PC-3 (cell line): ENCODE measurements at regions not wholly inside any gene's neighbourhood (a gene's known extent, or its start where the extent isn't known, plus 50 kb on each side); places are given as distances from the start of the nearest gene placed in this dataset.
"Not testable (repeated sequence)": the region's sequence is repeated elsewhere in the genome, so short reads cannot be mapped to it uniquely, and the experiment has no call there.

Experiments used
- ATAC-seq: fragments of 200-7000 bp; cut with Tn5 transposase; 2 replicates; pipeline ENCODE4 v1.9.1; 2020; ENCODE audit warnings: mild to moderate bottlenecking, moderate library complexity
- BruUV-seq: library from RNA; stranded (reverse); fragments of 400-500 nt; replicated peaks from 2 replicates; lab custom pipeline; 2021; lab: Mats Ljungman, UMichigan
- CTCF ChIA-PET: fragments of 300-600 bp; sonication (Branson Sonifier 250); formaldehyde crosslinking; loops from one replicate; lab custom pipeline; 2022; ENCODE audit warnings: antibody characterized with exemption; lab: Charles Lee
- POLR2A ChIA-PET: fragments of 300-600 bp; sonication (Branson Sonifier 250); formaldehyde crosslinking; loops from one replicate; lab custom pipeline; 2022; ENCODE audit warnings: antibody characterized with exemption; ENCODE audit not compliant: unreplicated experiment; lab: Charles Lee
- DNase-seq: peaks from one replicate; pipeline ENCODE4 v3.0.0-alpha.2; 2015
- H2AFZ ChIP-seq: fragments of 300-600 bp; sonication (generic); 2 replicates; pipeline ENCODE4 v1.6.0; 2016; ENCODE audit warnings: antibody characterized with exemption, low read length
- H3F3A ChIP-seq: fragments of 300-600 bp; sonication (generic); one replicate; pipeline ENCODE4 v1.6.0; 2017; ENCODE audit warnings: antibody characterized with exemption, low read length, control low read depth, mild to moderate bottlenecking; ENCODE audit not compliant: unreplicated experiment
- H3K27ac ChIP-seq: fragments of 300-600 bp; sonication (generic); 2 replicates; pipeline ENCODE4 v1.5.1; 2016; ENCODE audit warnings: mild to moderate bottlenecking, low read length
- H3K27me3 ChIP-seq: fragments of 300-600 bp; sonication (generic); 2 replicates; pipeline ENCODE4 v1.6.1; 2016; ENCODE audit warnings: low read length, mixed read lengths
- H3K36me3 ChIP-seq: fragments of 300-600 bp; sonication (generic); 2 replicates; pipeline ENCODE4 v1.6.1; 2016; ENCODE audit warnings: low read depth, mixed run types, low read length, mixed read lengths
- H3K4me1 ChIP-seq: fragments of 300-600 bp; sonication (generic); 2 replicates; pipeline ENCODE4 v1.5.1; 2016; ENCODE audit warnings: low read length; ENCODE audit not compliant: insufficient read depth
- H3K4me2 ChIP-seq: fragments of 300-600 bp; sonication (generic); 2 replicates; pipeline ENCODE4 v1.6.0; 2016; ENCODE audit warnings: low read length
- H3K4me3 ChIP-seq: fragments of 300-600 bp; sonication (generic); 2 replicates; pipeline ENCODE4 v1.5.1; 2016; ENCODE audit warnings: mild to moderate bottlenecking, low read length, mixed read lengths
- H3K79me2 ChIP-seq: fragments of 300-600 bp; sonication (generic); 2 replicates; pipeline ENCODE4 v1.6.1; 2017; ENCODE audit warnings: low read length, mixed read lengths
- H3K9ac ChIP-seq: fragments of 300-600 bp; sonication (generic); 2 replicates; pipeline ENCODE4 v1.6.0; 2016; ENCODE audit warnings: mild to moderate bottlenecking, low read length
- H3K9me2 ChIP-seq: fragments of 300-600 bp; sonication (generic); replicated peaks from 2 replicates; pipeline ENCODE4 v1.6.1; 2016; ENCODE audit warnings: mixed run types, low read length, mixed read lengths
- H3K9me3 ChIP-seq: fragments of 300-600 bp; sonication (generic); 2 replicates; pipeline ENCODE4 v1.6.1; 2016; ENCODE audit warnings: low read length, mixed read lengths
- H4K20me1 ChIP-seq: fragments of 300-600 bp; sonication (generic); 2 replicates; pipeline ENCODE4 v1.6.1; 2016; ENCODE audit warnings: low read length, mixed read lengths
- EZH2 ChIP-seq: fragments of 300-600 bp; sonication (generic); IDR thresholded peaks from one replicate; pipeline ENCODE4 v1.6.1; 2017; ENCODE audit warnings: antibody characterized with exemption, mild to moderate bottlenecking, low read length; ENCODE audit not compliant: unreplicated experiment
- EZH2phosphoT487 ChIP-seq: fragments of 300-600 bp; sonication (generic); IDR thresholded peaks from 2 replicates; pipeline ENCODE4 v1.6.1; 2018; ENCODE audit warnings: mild to moderate bottlenecking, antibody characterized with exemption, low read length, borderline replicate concordance
- intact Hi-C: fragments of 100-400 bp; cut with micrococcal nuclease; formaldehyde crosslinking; loops from 2 replicates; pipeline ENCODE4 v1.9.0; 2023
- TF ChIP-seq, protein P1 (sequence below): fragments of 300-600 bp; sonication (generic); conservative IDR thresholded peaks from 2 replicates; pipeline ENCODE4 v1.5.1; 2017; ENCODE audit warnings: antibody characterized with exemption, low read depth, mild to moderate bottlenecking, low read length

DNA sequence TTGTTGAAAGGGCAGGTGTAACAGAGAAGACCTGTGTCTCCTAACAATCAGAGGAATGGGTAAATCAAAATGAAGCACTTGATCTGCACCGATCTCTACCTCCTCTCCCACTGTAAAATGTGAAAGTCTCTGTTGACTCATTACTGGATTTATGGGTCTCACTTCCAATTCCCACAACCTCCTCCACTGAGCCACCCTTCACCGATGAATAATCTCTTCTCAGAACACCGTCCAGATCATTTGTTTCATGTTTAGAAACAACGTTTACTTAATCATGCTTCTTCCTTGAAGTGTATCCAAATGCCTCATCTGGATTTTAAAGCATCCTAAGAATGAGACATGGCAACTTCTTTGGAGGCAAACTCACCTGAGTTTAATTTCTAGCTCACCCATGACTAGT lies 643.6 kb downstream of the ETS1 start:
- no peaks in the 10 kb centered on the region for H4K20me1 ChIP-seq
- POLR2A ChIA-PET, result no interaction called here

DNA sequence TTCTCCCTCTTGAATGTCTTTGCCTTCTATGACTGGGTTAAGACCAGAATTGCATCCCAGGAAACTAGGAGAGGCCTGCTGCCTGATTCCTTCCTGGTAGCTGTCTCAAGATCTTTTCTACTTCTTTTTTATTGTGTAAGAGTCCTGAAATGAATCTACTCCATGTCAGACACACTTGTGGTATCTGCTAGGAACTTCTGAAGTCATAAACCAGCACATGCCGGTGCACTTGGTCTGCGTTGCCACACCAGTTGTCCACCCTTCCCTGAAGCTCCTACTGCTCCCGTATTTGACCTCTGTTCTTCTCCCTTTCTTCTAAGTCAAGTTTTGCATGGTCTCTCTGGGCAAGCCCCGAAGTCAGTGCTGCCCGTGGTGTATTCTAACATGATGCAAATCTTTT lies 644.2 kb downstream of the ETS1 start:
- no TSS peak for BruUV-seq
- H4K20me1 ChIP-seq, result no peaks in the 10 kb centered on the region
- ChIA-PET POLR2A (no interaction called here), CTCF (no interaction called here)
- TF ChIP-seq, protein P1, sequence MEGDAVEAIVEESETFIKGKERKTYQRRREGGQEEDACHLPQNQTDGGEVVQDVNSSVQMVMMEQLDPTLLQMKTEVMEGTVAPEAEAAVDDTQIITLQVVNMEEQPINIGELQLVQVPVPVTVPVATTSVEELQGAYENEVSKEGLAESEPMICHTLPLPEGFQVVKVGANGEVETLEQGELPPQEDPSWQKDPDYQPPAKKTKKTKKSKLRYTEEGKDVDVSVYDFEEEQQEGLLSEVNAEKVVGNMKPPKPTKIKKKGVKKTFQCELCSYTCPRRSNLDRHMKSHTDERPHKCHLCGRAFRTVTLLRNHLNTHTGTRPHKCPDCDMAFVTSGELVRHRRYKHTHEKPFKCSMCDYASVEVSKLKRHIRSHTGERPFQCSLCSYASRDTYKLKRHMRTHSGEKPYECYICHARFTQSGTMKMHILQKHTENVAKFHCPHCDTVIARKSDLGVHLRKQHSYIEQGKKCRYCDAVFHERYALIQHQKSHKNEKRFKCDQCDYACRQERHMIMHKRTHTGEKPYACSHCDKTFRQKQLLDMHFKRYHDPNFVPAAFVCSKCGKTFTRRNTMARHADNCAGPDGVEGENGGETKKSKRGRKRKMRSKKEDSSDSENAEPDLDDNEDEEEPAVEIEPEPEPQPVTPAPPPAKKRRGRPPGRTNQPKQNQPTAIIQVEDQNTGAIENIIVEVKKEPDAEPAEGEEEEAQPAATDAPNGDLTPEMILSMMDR, result no peak
- TF ChIP-seq EZH2, result no peak
- TF ChIP-seq EZH2phosphoT487, result no peak
- peaks cover 79% of the 10 kb centered on the region for H3K27me3 ChIP-seq
- H3K4me1 ChIP-seq, result no peaks in the 10 kb centered on the region
- H3K9ac ChIP-seq, result no peak overlapping the region
- H3K36me3 ChIP-seq, result no peaks in the 10 kb centered on the region
- H3F3A ChIP-seq, result no peaks in the 10 kb centered on the region
- H3K27ac ChIP-seq, result no peak overlapping the region
- no peaks in the 10 kb centered on the region for H3K9me3 ChIP-seq
- no peaks in the 10 kb centered on the region for H3K9me2 ChIP-seq
- no peak overlapping the region for H2AFZ ChIP-seq
- no peak overlapping the region for H3K4me3 ChIP-seq
- intact Hi-C loops, result no loop called here
- H3K4me2 ChIP-seq, result no peak overlapping the region
- no peaks in the 10 kb centered on the region for H3K79me2 ChIP-seq
- DNase-seq (no peak), ATAC-seq (no peak)

More for the DNA sequence above, 643.6 kb downstream of the ETS1 start:
- no peaks in the 10 kb centered on the region for H3K9me3 ChIP-seq
- ATAC-seq, result no peak
- no peak overlapping the region for H3K4me2 ChIP-seq
- CTCF ChIA-PET, result no interaction called here
- no peak for TF ChIP-seq EZH2
- TF ChIP-seq EZH2phosphoT487, result no peak
- TF ChIP-seq, protein P1, result no peak
- H3K36me3 ChIP-seq, result no peaks in the 10 kb centered on the region
- H3K79me2 ChIP-seq, result no peaks in the 10 kb centered on the region
- H3K4me1 ChIP-seq, result no peaks in the 10 kb centered on the region
- DNase-seq, result peak; percentile 40
- no peak overlapping the region for H3K9ac ChIP-seq
- no TSS peak for BruUV-seq
- H3K4me3 ChIP-seq, result no peak overlapping the region
- peaks cover 78% of the 10 kb centered on the region for H3K27me3 ChIP-seq
- no peak overlapping the region for H3K27ac ChIP-seq
- intact Hi-C loops, result no loop called here
- H3K9me2 ChIP-seq, result no peaks in the 10 kb centered on the region
- H2AFZ ChIP-seq, result no peak overlapping the region
- no peaks in the 10 kb centered on the region for H3F3A ChIP-seq

DNA sequence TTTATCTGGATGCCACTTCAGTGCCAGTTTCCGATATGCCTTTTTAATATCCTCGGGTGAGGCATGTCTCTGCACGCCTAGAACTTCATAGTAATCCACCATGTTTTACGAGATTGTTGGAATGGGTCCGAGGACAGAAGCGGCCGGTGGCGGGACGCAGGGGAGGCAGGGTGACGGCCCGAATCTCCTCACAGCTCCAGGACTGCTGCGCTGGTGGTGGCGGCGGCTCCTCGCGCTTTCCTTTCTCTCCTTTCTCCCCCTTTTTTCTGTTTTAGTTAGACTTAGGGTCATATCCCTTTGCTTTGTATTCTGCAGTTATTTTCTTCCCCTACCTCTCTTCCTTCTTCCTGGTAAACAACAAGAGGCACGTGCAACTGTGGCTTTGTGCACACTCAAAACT lies 645.8 kb downstream of the ETS1 start:
- H3K4me1 ChIP-seq, CTCF ChIA-PET, H3K4me2 ChIP-seq, H4K20me1 ChIP-seq, H3K79me2 ChIP-seq, intact Hi-C loops, H3F3A ChIP-seq, H3K36me3 ChIP-seq, BruUV-seq, H3K27ac ChIP-seq, DNase-seq, H3K4me3 ChIP-seq, POLR2A ChIA-PET, H3K9me3 ChIP-seq, H2AFZ ChIP-seq, H3K9me2 ChIP-seq, H3K9ac ChIP-seq: not testable (repeated sequence)
- ATAC-seq, result peak; percentile 27; the same call in 1 of the 2 replicates
- peaks cover 85% of the 10 kb centered on the region for H3K27me3 ChIP-seq
